ENCODE measurements at regions not wholly inside any gene's neighbourhood (a gene's known extent, or its start where the extent isn't known, plus 50 kb on each side); places are given as distances from the start of the nearest gene placed in this dataset.

- DNase-seq (ENCODE audit: low spot score) (no peak), ATAC-seq (peak; percentile 93)
- H3K9me3 Mint-ChIP-seq: no peaks in the 10 kb centered on the region
- H3K27ac Mint-ChIP-seq: no peak overlapping the region
- H3K4me1 Mint-ChIP-seq: peaks cover 26% of the 10 kb centered on the region
- ChIA-PET POLR2A (no interaction called here), CTCF (no interaction called here)
- peaks cover 12% of the 10 kb centered on the region for H3K27me3 Mint-ChIP-seq (ENCODE audit: low read depth)
- H3K4me3 Mint-ChIP-seq: no peak overlapping the region
- H3K36me3 Mint-ChIP-seq: no peaks in the 10 kb centered on the region
- TF ChIP-seq MAX (CRISPR knock-in tag; IDR thresholded peaks at IDR 0.05) (no peak), TEAD1 (CRISPR knock-in tag; IDR thresholded peaks at IDR 0.05) (peak; percentile 74; the same call in 1 of the 2 replicates)
Measured at GRCh38 chr2:14330884-14331283, 301.6 kb upstream of the LRATD1 start.

GRCh38 chr2:14336759-14337382, 295.6 kb upstream of the LRATD1 start:
- no peak for TF ChIP-seq USF1 (CRISPR knock-in tag; IDR thresholded peaks at IDR 0.05)
- TF ChIP-seq OVOL2 (CRISPR knock-in tag; IDR thresholded peaks at IDR 0.05; ENCODE audit: borderline replicate concordance): no peak
- no peak for TF ChIP-seq HMGA2 (CRISPR knock-in tag; IDR thresholded peaks at IDR 0.05)
- no peak for TF ChIP-seq MYBL2 (CRISPR knock-in tag; IDR thresholded peaks at IDR 0.05)
- no peak for TF ChIP-seq GTF2I (CRISPR knock-in tag; conservative IDR thresholded peaks at IDR 0.05)
- TF ChIP-seq GABPB1 (CRISPR knock-in tag; IDR thresholded peaks at IDR 0.05): no peak

GRCh38 chr2:14340703-14341102, 291.8 kb upstream of the LRATD1 start:
- Mint-ChIP-seq H3K4me1 (no peaks in the 10 kb centered on the region), H3K27me3 (ENCODE audit: low read depth) (no peaks in the 10 kb centered on the region), H3K36me3 (peaks cover 5% of the 10 kb centered on the region; the same call in 1 of the 2 replicates), H3K9me3 (peaks cover 15% of the 10 kb centered on the region), H3K4me3 (no peak overlapping the region), H3K27ac (no peak overlapping the region)
- POLR2A ChIA-PET: no interaction called here
- CTCF ChIA-PET: no interaction called here
- TF ChIP-seq GABPB1 (CRISPR knock-in tag; IDR thresholded peaks at IDR 0.05) (no peak), CTCF (IDR thresholded peaks at IDR 0.05) (no peak), NFYB (CRISPR knock-in tag; conservative IDR thresholded peaks at IDR 0.05; ENCODE audit: low read depth) (no peak), CDX4 (CRISPR knock-in tag; IDR thresholded peaks at IDR 0.05; ENCODE audit: borderline replicate concordance) (no peak), IRF2 (CRISPR knock-in tag; IDR thresholded peaks at IDR 0.05; ENCODE audit: borderline replicate concordance, low read depth) (no peak), CREB1 (CRISPR knock-in tag; IDR thresholded peaks at IDR 0.05) (no peak), AFF4 (CRISPR knock-in tag; IDR thresholded peaks at IDR 0.05; ENCODE audit: borderline replicate concordance) (no peak), FOXK1 (CRISPR knock-in tag; IDR thresholded peaks at IDR 0.05) (no peak), JAZF1 (CRISPR knock-in tag; IDR thresholded peaks at IDR 0.05) (no peak), USF2 (CRISPR knock-in tag; IDR thresholded peaks at IDR 0.05) (no peak)
- DNase-seq (ENCODE audit: low spot score) (no peak), ATAC-seq (no peak)

More at GRCh38 chr2:14336759-14337382, 295.6 kb upstream of the LRATD1 start:
- H3K27me3 Mint-ChIP-seq (ENCODE audit: low read depth): no peaks in the 10 kb centered on the region; the same call in 1 of the 2 replicates
- ATAC-seq (no peak), DNase-seq (ENCODE audit: low spot score) (no peak)
- no peak overlapping the region for H3K27ac Mint-ChIP-seq
- POLR2A ChIA-PET: no interaction called here
- H3K9me3 Mint-ChIP-seq: peaks cover 15% of the 10 kb centered on the region
- CTCF ChIA-PET: no interaction called here
- peaks cover 5% of the 10 kb centered on the region; the same call in 1 of the 2 replicates for H3K36me3 Mint-ChIP-seq
- no peaks in the 10 kb centered on the region for H3K4me1 Mint-ChIP-seq
- no peak overlapping the region for H3K4me3 Mint-ChIP-seq

Data from WTC11 (cell line).